ENCODE measurements at regions not wholly inside any gene's neighbourhood (a gene's known extent, or its start where the extent isn't known, plus 50 kb on each side); places are given as distances from the start of the nearest gene placed in this dataset.

- TF ChIP-seq CTCF (IDR thresholded peaks at IDR 0.05) (no peak), POLR2A (IDR thresholded peaks at IDR 0.05) (no peak)
Observed at GRCh38 chr2:180705551-180705950, 274.9 kb upstream of the UBE2E3 start.

All from lower leg skin (tissue), 3 donors.